ENCODE measurements at regions not wholly inside any gene's neighbourhood (a gene's known extent, or its start where the extent isn't known, plus 50 kb on each side); places are given as distances from the start of the nearest gene placed in this dataset.
"Not testable (repeated sequence)": the region's sequence is repeated elsewhere in the genome, so short reads cannot be mapped to it uniquely, and the experiment has no call there.

DNA sequence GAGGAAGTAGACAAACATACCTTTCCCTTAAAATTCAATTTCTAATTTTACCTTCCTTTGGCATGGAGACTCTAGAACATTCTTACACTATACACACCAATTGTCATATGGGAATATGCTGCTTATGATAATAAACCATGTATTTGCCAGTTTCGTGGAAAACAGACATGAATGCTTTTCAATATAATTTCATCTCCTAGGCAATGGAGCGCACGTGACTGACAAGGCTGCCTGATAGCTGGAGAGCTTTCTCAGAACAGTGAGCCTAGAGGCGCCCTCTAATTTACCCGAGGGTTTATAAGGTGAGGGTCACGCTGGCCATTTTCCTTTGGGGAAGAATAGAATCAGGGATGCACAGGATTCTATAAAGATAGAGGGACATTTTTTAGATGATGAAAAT is 56.5 kb downstream of the PRR18 start:
- TF ChIP-seq, protein P1, sequence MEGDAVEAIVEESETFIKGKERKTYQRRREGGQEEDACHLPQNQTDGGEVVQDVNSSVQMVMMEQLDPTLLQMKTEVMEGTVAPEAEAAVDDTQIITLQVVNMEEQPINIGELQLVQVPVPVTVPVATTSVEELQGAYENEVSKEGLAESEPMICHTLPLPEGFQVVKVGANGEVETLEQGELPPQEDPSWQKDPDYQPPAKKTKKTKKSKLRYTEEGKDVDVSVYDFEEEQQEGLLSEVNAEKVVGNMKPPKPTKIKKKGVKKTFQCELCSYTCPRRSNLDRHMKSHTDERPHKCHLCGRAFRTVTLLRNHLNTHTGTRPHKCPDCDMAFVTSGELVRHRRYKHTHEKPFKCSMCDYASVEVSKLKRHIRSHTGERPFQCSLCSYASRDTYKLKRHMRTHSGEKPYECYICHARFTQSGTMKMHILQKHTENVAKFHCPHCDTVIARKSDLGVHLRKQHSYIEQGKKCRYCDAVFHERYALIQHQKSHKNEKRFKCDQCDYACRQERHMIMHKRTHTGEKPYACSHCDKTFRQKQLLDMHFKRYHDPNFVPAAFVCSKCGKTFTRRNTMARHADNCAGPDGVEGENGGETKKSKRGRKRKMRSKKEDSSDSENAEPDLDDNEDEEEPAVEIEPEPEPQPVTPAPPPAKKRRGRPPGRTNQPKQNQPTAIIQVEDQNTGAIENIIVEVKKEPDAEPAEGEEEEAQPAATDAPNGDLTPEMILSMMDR (IDR thresholded peaks at IDR 0.05; ENCODE audit: low read depth, low read length, poor library complexity, severe bottlenecking) = no peak
- TF ChIP-seq EZH2phosphoT487 (IDR thresholded peaks at IDR 0.05; ENCODE audit: borderline replicate concordance, low read length) = no peak
- H3F3A ChIP-seq (ENCODE audit: control insufficient read depth, insufficient read depth) = peaks cover 19% of the 10 kb centered on the region
- no peaks in the 10 kb centered on the region for H4K20me1 ChIP-seq (ENCODE audit: control insufficient read depth, insufficient read depth, low read depth, low read length)
- no peaks in the 10 kb centered on the region; the same call in 1 of the 2 replicates for H3K27me3 ChIP-seq (ENCODE audit: control insufficient read depth, low read length)
- peak overlapping the region; percentile 66 for H3K27ac ChIP-seq (ENCODE audit: low read depth, low read length)
- peaks cover 50% of the 10 kb centered on the region for H3K4me1 ChIP-seq (ENCODE audit: control insufficient read depth, low read length)
- H3K36me3 ChIP-seq (ENCODE audit: control insufficient read depth, low read length) = no peaks in the 10 kb centered on the region
- H3K9me3 ChIP-seq (ENCODE audit: control insufficient read depth, insufficient read depth, low read length) = no peaks in the 10 kb centered on the region
- peak overlapping the region; percentile 70 for H3K4me2 ChIP-seq (ENCODE audit: low read length)
- H3K9me2 ChIP-seq (replicated peaks; ENCODE audit: control insufficient read depth, low read length) = no peaks in the 10 kb centered on the region
- H3K4me3 ChIP-seq (ENCODE audit: low read length) = peak overlapping the region; percentile 59
- H3K79me2 ChIP-seq (ENCODE audit: control insufficient read depth, low read length) = no peaks in the 10 kb centered on the region

DNA sequence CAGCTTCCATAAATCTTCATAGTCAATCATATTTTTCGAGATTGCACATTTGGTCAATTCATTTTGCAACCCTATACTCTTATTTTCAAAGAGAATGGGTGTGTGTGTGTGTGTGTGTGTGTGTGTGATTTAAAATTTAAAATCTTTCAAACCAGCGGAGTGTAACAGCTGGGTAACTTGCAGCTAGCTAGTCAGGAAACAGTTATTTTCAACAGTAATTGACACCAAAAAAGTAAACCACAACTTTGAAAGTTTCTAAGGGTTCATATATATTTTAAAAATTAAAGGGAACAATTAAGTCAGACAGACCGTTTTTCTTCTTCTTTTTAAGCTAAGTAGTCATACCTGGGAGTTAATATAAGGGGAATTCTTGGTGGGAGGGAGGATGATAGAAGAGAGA is 57.0 kb downstream of the PRR18 start:
- TF ChIP-seq, protein P1 (IDR thresholded peaks at IDR 0.05; ENCODE audit: low read depth, low read length, poor library complexity, severe bottlenecking) = no peak
- no peak for TF ChIP-seq EZH2phosphoT487 (IDR thresholded peaks at IDR 0.05; ENCODE audit: borderline replicate concordance, low read length)
- Histone ChIP-seq H3K27ac (ENCODE audit: low read depth, low read length) (peak overlapping the region; percentile 66), H3F3A (ENCODE audit: control insufficient read depth, insufficient read depth) (peaks cover 19% of the 10 kb centered on the region), H3K36me3 (ENCODE audit: control insufficient read depth, low read length) (no peaks in the 10 kb centered on the region), H3K4me1 (ENCODE audit: control insufficient read depth, low read length) (peaks cover 52% of the 10 kb centered on the region), H3K4me3 (ENCODE audit: low read length) (peak overlapping the region; percentile 59), H3K4me2 (ENCODE audit: low read length) (peak overlapping the region; percentile 70), H3K9me3 (ENCODE audit: control insufficient read depth, insufficient read depth, low read length) (no peaks in the 10 kb centered on the region), H4K20me1 (ENCODE audit: control insufficient read depth, insufficient read depth, low read depth, low read length) (no peaks in the 10 kb centered on the region), H3K79me2 (ENCODE audit: control insufficient read depth, low read length) (no peaks in the 10 kb centered on the region), H3K9me2 (replicated peaks; ENCODE audit: control insufficient read depth, low read length) (no peaks in the 10 kb centered on the region), H3K27me3 (ENCODE audit: control insufficient read depth, low read length) (no peaks in the 10 kb centered on the region; the same call in 1 of the 2 replicates)

DNA sequence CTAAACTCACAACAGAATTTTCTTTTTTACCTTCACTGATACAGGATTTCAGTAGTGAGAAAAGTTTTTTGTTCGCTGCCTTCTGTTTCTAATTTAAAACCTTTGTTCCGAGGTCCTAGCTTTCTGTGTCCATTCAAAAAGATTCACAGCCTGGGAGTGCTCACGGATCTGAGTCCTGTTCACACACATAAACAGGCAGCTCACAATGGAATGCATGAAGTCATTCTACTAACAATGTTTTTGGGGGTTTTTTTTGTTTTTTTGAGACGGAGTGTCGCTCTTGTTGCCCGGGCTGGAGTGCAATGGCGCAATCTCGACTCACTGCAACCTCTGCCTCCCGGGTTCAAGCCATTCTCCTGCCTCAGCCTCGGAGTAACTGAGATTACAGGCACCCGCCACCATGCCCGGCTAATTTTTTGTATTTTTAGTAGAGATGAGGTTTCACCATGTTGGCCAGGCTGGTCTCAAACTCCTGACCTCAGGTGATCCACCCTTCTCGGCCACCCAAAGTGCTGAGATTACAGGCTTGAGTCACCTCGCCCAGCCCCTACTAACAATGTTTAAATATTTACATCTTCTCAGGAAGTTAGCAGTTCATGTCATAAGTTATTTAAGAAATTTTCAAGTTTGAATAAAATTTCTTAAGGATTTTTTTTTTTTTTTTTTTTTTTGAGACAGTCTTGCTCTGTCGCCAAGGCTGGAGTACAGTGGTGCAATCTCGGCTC is 59.0 kb downstream of the PRR18 start:
- H3K9me2 ChIP-seq (replicated peaks; ENCODE audit: control insufficient read depth, low read length); H3K4me3 ChIP-seq (ENCODE audit: low read length); H3K36me3 ChIP-seq (ENCODE audit: control insufficient read depth, low read length); H3K27me3 ChIP-seq (ENCODE audit: control insufficient read depth, low read length); H3K79me2 ChIP-seq (ENCODE audit: control insufficient read depth, low read length); H3K4me2 ChIP-seq (ENCODE audit: low read length); H3K27ac ChIP-seq (ENCODE audit: low read depth, low read length); H4K20me1 ChIP-seq (ENCODE audit: control insufficient read depth, insufficient read depth, low read depth, low read length); H3K9me3 ChIP-seq (ENCODE audit: control insufficient read depth, insufficient read depth, low read length); H3F3A ChIP-seq (ENCODE audit: control insufficient read depth, insufficient read depth): not testable (repeated sequence)
- peaks cover 56% of the 10 kb centered on the region for H3K4me1 ChIP-seq (ENCODE audit: control insufficient read depth, low read length)

DNA sequence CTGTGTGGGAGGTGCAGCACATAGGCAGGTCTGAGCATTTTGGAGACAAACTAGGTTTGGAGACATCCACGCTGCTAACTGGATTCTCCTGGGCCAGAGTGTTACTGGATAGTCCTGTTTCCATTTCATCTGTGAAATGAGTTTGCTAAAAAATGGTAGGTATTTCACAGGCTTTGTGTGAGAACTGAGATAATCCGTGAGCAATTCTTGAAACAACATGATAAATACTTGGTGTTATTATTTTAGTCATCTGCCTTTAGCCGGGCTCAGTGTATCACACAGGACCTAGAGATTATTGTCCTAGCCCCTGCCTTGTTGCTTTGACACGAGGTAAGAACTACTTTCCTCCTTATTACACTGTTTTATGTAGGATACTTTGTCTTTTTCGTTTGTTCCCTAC is 63.0 kb downstream of the PRR18 start:
- peak overlapping the region; percentile 67; the same call in 1 of the 2 replicates for H3K4me2 ChIP-seq (ENCODE audit: low read length)
- no peaks in the 10 kb centered on the region for H3K79me2 ChIP-seq (ENCODE audit: control insufficient read depth, low read length)
- H3K9me3 ChIP-seq (ENCODE audit: control insufficient read depth, insufficient read depth, low read length) = no peaks in the 10 kb centered on the region
- no peaks in the 10 kb centered on the region for H3K9me2 ChIP-seq (replicated peaks; ENCODE audit: control insufficient read depth, low read length)
- H4K20me1 ChIP-seq (ENCODE audit: control insufficient read depth, insufficient read depth, low read depth, low read length) = no peaks in the 10 kb centered on the region
- H3K27me3 ChIP-seq (ENCODE audit: control insufficient read depth, low read length) = no peaks in the 10 kb centered on the region
- H3F3A ChIP-seq (ENCODE audit: control insufficient read depth, insufficient read depth) = no peaks in the 10 kb centered on the region
- peaks cover 47% of the 10 kb centered on the region for H3K4me1 ChIP-seq (ENCODE audit: control insufficient read depth, low read length)
- no peak overlapping the region for H3K4me3 ChIP-seq (ENCODE audit: low read length)
- TF ChIP-seq, protein P1 (IDR thresholded peaks at IDR 0.05; ENCODE audit: low read depth, low read length, poor library complexity, severe bottlenecking) = no peak
- no peak for TF ChIP-seq EZH2phosphoT487 (IDR thresholded peaks at IDR 0.05; ENCODE audit: borderline replicate concordance, low read length)
- H3K36me3 ChIP-seq (ENCODE audit: control insufficient read depth, low read length) = no peaks in the 10 kb centered on the region
- H3K27ac ChIP-seq (ENCODE audit: low read depth, low read length) = no peak overlapping the region
